ENCODE measurements at regions not wholly inside any gene's neighbourhood (a gene's known extent, or its start where the extent isn't known, plus 50 kb on each side); places are given as distances from the start of the nearest gene placed in this dataset.
A peak's percentile ranks its signal among the peaks of the same experiment; 100 is the strongest.

- in situ Hi-C loops (cut with HindIII; ENCODE audit: low pct_unique_long_range_greater_than_20kb, low sequenced_read_pairs), result no loop called here
- no peak for TF ChIP-seq JUND (IDR thresholded peaks at IDR 0.05; ENCODE audit: low read depth)
- no peak for DNase-seq (ENCODE audit: low read depth in 1 of 2, low spot score in 1 of 2)
Measured at GRCh38 chr5:124052201-124052600, 540.2 kb downstream of the CSNK1G3 start.

GRCh38 chr5:124050120-124050770 lies 538.3 kb downstream of the CSNK1G3 start:
- TF ChIP-seq JUND (IDR thresholded peaks at IDR 0.05; ENCODE audit: low read depth), result no peak
- no peak for DNase-seq (ENCODE audit: low read depth in 1 of 2, low spot score in 1 of 2)
- in situ Hi-C loops (cut with HindIII; ENCODE audit: low pct_unique_long_range_greater_than_20kb, low sequenced_read_pairs), result no loop called here

DNA sequence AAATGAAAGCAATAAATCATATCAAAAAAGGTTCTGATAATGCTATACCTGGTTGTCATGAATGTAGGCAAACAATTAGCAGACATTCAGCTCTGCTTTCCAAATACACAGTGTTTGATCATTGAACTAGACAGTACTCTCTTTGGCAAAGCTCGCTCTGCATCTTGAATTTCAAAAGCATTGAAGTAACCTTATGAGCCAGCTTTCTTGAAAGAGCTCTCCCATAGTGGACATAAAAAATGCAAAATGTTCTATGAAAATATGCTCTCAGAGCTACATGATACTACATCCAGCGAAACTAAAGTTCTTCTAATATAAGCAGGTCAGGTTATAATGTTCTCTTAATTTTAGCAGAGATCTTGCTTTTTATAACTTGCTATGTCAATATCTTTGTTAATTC lies 533.4 kb downstream of the CSNK1G3 start:
- no peak for TF ChIP-seq JUND (IDR thresholded peaks at IDR 0.05; ENCODE audit: low read depth)
- DNase-seq (ENCODE audit: low read depth in 1 of 2, low spot score in 1 of 2), result no peak
- in situ Hi-C loops (cut with HindIII; ENCODE audit: low pct_unique_long_range_greater_than_20kb, low sequenced_read_pairs), result no loop called here

DNA sequence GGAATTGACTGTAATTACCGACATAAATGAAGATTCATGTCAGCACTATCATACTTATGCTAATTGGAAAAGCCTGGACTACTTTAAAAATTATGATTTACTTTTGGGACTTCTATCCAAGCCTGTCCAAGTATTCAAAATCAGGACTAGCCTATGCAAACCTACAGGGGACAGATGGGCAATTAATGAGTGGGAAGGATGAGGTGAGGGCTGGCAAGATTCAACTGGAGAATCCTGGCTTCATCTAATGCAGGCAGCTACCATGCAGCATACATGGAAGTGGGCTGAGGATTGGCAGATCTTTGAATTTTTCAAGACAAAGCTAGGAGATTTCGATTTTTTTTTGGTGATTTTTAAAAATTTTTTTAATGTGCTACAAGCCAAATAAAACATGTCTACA lies 532.6 kb downstream of the CSNK1G3 start:
- in situ Hi-C loops (cut with HindIII; ENCODE audit: low pct_unique_long_range_greater_than_20kb, low sequenced_read_pairs), result no loop called here
- TF ChIP-seq JUND (IDR thresholded peaks at IDR 0.05; ENCODE audit: low read depth), result no peak

GRCh38 chr5:124043456-124043855 lies 531.5 kb downstream of the CSNK1G3 start:
- DNase-seq (ENCODE audit: low read depth in 1 of 2, low spot score in 1 of 2), result peak in 1 of 2 experiments; percentile 69
- TF ChIP-seq JUND (IDR thresholded peaks at IDR 0.05; ENCODE audit: low read depth), result no peak
- in situ Hi-C loops (cut with HindIII; ENCODE audit: low pct_unique_long_range_greater_than_20kb, low sequenced_read_pairs), result no loop called here

More for the DNA sequence above, 532.6 kb downstream of the CSNK1G3 start:
- DNase-seq (ENCODE audit: low read depth in 1 of 2, low spot score in 1 of 2), result no peak

DNA sequence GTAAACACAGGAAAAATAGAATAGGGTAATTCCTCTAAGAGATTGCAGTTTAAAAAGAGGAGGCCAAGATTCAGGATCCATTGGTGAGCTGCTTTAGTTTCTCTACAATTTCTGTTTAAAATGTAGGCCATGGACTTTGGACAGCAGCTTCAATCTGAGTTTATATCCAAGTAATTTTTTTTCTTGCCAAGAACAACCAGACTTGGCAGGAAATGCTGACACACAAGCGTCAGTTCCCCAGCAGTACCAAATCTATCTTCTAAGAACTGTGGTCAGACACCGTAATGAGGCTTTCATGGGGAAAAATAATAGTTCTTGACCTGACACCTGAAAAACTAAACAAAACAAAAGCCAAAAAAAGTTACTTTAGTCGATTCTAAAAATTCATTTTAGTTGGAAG lies 528.8 kb downstream of the CSNK1G3 start:
- DNase-seq (ENCODE audit: low read depth in 1 of 2, low spot score in 1 of 2), result no peak
- in situ Hi-C loops (cut with HindIII; ENCODE audit: low pct_unique_long_range_greater_than_20kb, low sequenced_read_pairs), result no loop called here
- no peak for TF ChIP-seq JUND (IDR thresholded peaks at IDR 0.05; ENCODE audit: low read depth)

DNA sequence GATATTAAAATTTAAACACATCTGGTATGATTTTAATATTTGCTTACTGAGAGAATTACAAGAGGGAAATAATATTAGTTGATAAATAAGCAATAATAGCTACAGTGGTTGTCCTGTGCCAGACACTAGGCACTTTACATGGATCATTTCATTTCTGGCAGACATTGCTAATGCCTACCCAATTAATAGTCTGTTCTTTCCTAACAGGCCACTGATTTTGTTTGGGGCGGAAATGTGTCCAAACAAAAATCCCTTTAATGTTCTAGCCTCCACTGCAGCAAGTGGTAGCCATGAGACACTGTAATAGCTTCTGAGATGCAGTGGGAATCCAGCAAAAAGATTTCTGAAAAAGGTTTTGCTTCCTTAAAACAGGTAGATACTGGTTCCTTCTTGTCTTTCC lies 527.4 kb downstream of the CSNK1G3 start:
- DNase-seq (ENCODE audit: low read depth in 1 of 2, low spot score in 1 of 2), result no peak
- in situ Hi-C loops (cut with HindIII; ENCODE audit: low pct_unique_long_range_greater_than_20kb, low sequenced_read_pairs), result no loop called here
- no peak for TF ChIP-seq JUND (IDR thresholded peaks at IDR 0.05; ENCODE audit: low read depth)

DNA sequence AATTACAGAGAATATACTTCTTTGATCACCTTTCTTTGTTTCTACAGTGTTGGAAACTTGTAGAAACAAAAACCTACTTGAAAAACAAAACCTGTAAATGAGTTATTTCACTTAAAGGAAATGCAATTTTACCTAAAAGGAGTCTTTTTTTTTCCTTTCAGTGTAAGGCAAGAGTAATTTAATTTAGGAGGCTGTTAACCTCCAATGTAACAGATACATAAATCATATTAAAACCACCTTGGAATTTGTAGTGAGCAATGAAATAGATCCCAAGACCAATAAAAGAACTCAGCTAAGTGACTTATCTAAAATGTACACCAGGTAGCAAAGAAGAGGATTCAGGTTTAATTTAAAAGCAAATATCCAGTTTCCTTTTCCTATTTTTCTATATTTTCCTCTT lies 524.8 kb downstream of the CSNK1G3 start:
- no peak for DNase-seq (ENCODE audit: low read depth in 1 of 2, low spot score in 1 of 2)
- TF ChIP-seq JUND (IDR thresholded peaks at IDR 0.05; ENCODE audit: low read depth), result no peak
- in situ Hi-C loops (cut with HindIII; ENCODE audit: low pct_unique_long_range_greater_than_20kb, low sequenced_read_pairs), result no loop called here

GRCh38 chr5:124034963-124035362 lies 523.0 kb downstream of the CSNK1G3 start:
- DNase-seq (ENCODE audit: low read depth in 1 of 2, low spot score in 1 of 2), result no peak
- in situ Hi-C loops (cut with HindIII; ENCODE audit: low pct_unique_long_range_greater_than_20kb, low sequenced_read_pairs), result no loop called here
- TF ChIP-seq JUND (IDR thresholded peaks at IDR 0.05; ENCODE audit: low read depth), result no peak

DNA sequence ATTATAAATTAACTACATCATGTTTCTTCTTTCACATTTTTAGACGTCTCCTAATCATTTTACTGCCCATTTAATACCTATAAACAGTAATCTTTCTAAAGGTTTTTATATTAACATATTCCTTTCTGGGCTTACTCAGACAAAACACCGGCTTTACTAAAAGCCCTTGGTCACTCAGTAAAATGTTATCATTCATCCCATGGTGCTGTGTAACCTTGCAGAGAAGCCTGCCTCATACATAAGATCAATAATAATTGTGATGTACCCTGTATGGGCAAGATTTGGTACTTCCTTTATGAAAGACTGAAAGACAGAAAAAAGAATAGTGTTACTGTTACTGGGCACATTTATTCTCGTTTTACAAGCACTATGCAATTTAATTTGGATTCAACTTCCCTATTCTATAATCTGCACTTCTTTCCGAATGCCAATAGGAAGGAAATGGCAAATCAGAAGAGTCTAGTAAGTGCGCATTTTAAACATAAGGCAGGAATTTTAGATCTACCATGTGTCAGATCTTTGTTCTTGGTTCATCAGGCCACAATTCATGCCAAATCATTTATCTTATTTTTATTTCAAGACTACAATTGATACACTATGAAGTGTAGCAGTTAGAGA lies 522.2 kb downstream of the CSNK1G3 start:
- no peak for DNase-seq (ENCODE audit: low read depth in 1 of 2, low spot score in 1 of 2)
- TF ChIP-seq JUND (IDR thresholded peaks at IDR 0.05; ENCODE audit: low read depth), result no peak
- in situ Hi-C loops (cut with HindIII; ENCODE audit: low pct_unique_long_range_greater_than_20kb, low sequenced_read_pairs), result no loop called here

- DNase-seq (ENCODE audit: low read depth in 1 of 2, low spot score in 1 of 2), result no peak
- in situ Hi-C loops (cut with HindIII; ENCODE audit: low pct_unique_long_range_greater_than_20kb, low sequenced_read_pairs), result no loop called here
- no peak for TF ChIP-seq JUND (IDR thresholded peaks at IDR 0.05; ENCODE audit: low read depth)
Measured at GRCh38 chr5:124030043-124030491, 518.1 kb downstream of the CSNK1G3 start.

GRCh38 chr5:124027441-124027840 lies 515.5 kb downstream of the CSNK1G3 start:
- in situ Hi-C loops (cut with HindIII; ENCODE audit: low pct_unique_long_range_greater_than_20kb, low sequenced_read_pairs), result no loop called here
- no peak for TF ChIP-seq JUND (IDR thresholded peaks at IDR 0.05; ENCODE audit: low read depth)
- DNase-seq (ENCODE audit: low read depth in 1 of 2, low spot score in 1 of 2), result no peak

- no peak for DNase-seq (ENCODE audit: low read depth in 1 of 2, low spot score in 1 of 2)
- in situ Hi-C loops (cut with HindIII; ENCODE audit: low pct_unique_long_range_greater_than_20kb, low sequenced_read_pairs), result no loop called here
- TF ChIP-seq JUND (IDR thresholded peaks at IDR 0.05; ENCODE audit: low read depth), result no peak
Measured at GRCh38 chr5:124025306-124025845, 513.4 kb downstream of the CSNK1G3 start.

Measured in T47D (cell line).